ENCODE measurements at regions not wholly inside any gene's neighbourhood (a gene's known extent, or its start where the extent isn't known, plus 50 kb on each side); places are given as distances from the start of the nearest gene placed in this dataset.
"Not testable (repeated sequence)": the region's sequence is repeated elsewhere in the genome, so short reads cannot be mapped to it uniquely, and the experiment has no call there.

- WGBS, 10 experiments = 0 to 100% (median 84%) methylated on average over 1 to 3 of the region's 3 CpGs
- Histone ChIP-seq H3K27ac (no peak overlapping the region), H3K4me1 (replicated peaks in 1 of 2) (peaks cover 11 to 22% of the 10 kb centered on the region in 2 donors), H3K4me3 (no peak overlapping the region)
- no peak for ATAC-seq (replicated peaks in 6 of 8)
- in situ Hi-C loops (cut with MboI; ENCODE audit: low pct_unique_long_range_greater_than_20kb in 2 of 9, low sequenced_read_pairs in 9 of 9, unreplicated experiment in 9 of 9) = no loop called here
These were observed 713.6 kb downstream of the NSUN3 start for GRCh38 chr3:94776401-94776915.

- ATAC-seq (replicated peaks in 6 of 8) = peak in 5 of 8 experiments; percentile 12 to 56 (median 46)
- Histone ChIP-seq H3K4me1 (replicated peaks in 1 of 2) (peaks cover 11 to 22% of the 10 kb centered on the region in 2 donors), H3K27ac (no peak overlapping the region), H3K4me3 (no peak overlapping the region)
- in situ Hi-C loops (cut with MboI; ENCODE audit: low pct_unique_long_range_greater_than_20kb in 2 of 9, low sequenced_read_pairs in 9 of 9, unreplicated experiment in 9 of 9) = no loop called here
- 0 to 100% (median 75%) methylated on average over 1 of the region's 1 CpG; no CpG with 5 or more reads in 1 of the 10 experiments for WGBS, 10 experiments
These were observed 715.4 kb downstream of the NSUN3 start for GRCh38 chr3:94778289-94778688.

GRCh38 chr3:94778814-94779494 lies 716.1 kb downstream of the NSUN3 start:
- ATAC-seq (replicated peaks in 6 of 8) = peak in 5 of 8 experiments; percentile 53 to 86 (median 78)

GRCh38 chr3:94779699-94780098 lies 716.8 kb downstream of the NSUN3 start:
- in situ Hi-C loops (cut with MboI; ENCODE audit: low pct_unique_long_range_greater_than_20kb in 2 of 9, low sequenced_read_pairs in 9 of 9, unreplicated experiment in 9 of 9) = no loop called here
- Histone ChIP-seq H3K27ac (no peak overlapping the region), H3K4me3 (no peak overlapping the region), H3K4me1 (replicated peaks in 1 of 2) (peaks cover 11 to 22% of the 10 kb centered on the region in 2 donors)
- ATAC-seq (replicated peaks in 6 of 8) = peak in 5 of 8 experiments; percentile 49 to 83 (median 65)
- WGBS, 10 experiments = 0 to 31% (median 8%) methylated on average over 1 of the region's 1 CpG; no CpG with 5 or more reads in 1 of the 10 experiments

More at GRCh38 chr3:94778814-94779494, 716.1 kb downstream of the NSUN3 start:
- in situ Hi-C loops (cut with MboI; ENCODE audit: low pct_unique_long_range_greater_than_20kb in 2 of 9, low sequenced_read_pairs in 9 of 9, unreplicated experiment in 9 of 9) = no loop called here
- no peak overlapping the region for H3K4me3 ChIP-seq
- H3K27ac ChIP-seq = peak overlapping the region in 1 of 2 donors; percentile 10
- 0 to 82% (median 53%) methylated on average over 2 to 4 of the region's 4 CpGs; no CpG with 5 or more reads in 1 of the 10 experiments for WGBS, 10 experiments
- H3K4me1 ChIP-seq (replicated peaks in 1 of 2) = peaks cover 11 to 22% of the 10 kb centered on the region in 2 donors

DNA sequence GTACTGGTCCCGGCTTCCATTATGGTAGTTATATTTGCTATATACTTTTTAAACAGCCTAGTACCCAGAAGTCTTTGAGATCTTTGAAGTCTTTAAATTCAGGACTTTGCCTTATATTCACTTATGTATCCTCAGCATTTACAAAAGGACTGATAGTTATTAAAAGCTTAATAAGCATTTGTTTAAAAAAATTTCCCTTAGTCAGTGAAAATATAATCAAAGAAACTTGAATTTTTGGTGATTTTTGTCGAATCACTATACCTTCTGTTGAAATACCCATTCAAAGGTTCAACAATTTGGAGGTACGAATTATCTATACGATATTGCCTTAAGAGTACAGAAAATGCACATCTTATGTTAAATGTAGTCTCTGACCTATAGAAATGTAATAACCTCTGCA lies 721.4 kb downstream of the NSUN3 start:
- no peak for ATAC-seq (replicated peaks in 6 of 8)
- in situ Hi-C loops (cut with MboI; ENCODE audit: low pct_unique_long_range_greater_than_20kb in 2 of 9, low sequenced_read_pairs in 9 of 9, unreplicated experiment in 9 of 9) = no loop called here
- WGBS, 10 experiments = 11 to 94% (median 80%) methylated on average over 1 to 4 of the region's 4 CpGs
- Histone ChIP-seq H3K4me1 (replicated peaks in 1 of 2) (peaks cover 8 to 15% of the 10 kb centered on the region in 2 donors), H3K4me3 (no peak overlapping the region), H3K27ac (no peak overlapping the region)

DNA sequence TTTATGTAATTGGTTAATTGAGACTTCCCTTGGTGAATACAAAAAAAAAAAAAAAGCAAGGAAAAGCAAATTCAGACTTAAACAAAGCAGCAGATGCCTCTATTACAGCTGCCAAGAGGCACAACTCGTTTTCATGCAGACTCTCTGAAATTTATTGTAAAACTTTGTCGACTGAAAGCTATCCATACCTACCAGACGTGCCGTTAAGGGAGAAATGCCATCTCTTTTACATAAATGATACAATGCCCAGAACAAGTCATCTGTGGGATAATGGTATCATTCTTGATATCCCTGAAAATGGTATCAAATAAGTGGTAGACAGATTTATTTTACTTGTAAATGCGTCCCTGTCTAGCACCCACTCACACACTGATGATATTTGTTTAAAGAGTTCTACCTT lies 724.2 kb downstream of the NSUN3 start:
- Histone ChIP-seq H3K4me3 (no peak overlapping the region), H3K4me1 (replicated peaks in 1 of 2) (peaks cover 3 to 4% of the 10 kb centered on the region in 2 donors), H3K27ac (no peak overlapping the region)
- no peak for ATAC-seq (replicated peaks in 6 of 8)
- in situ Hi-C loops (cut with MboI; ENCODE audit: low pct_unique_long_range_greater_than_20kb in 2 of 9, low sequenced_read_pairs in 9 of 9, unreplicated experiment in 9 of 9) = no loop called here
- WGBS, 10 experiments = 0 to 100% (median 89%) methylated on average over 1 to 5 of the region's 5 CpGs; no CpG with 5 or more reads in 2 of the 10 experiments

- WGBS, 10 experiments = 0 to 57% (median 0%) methylated on average over 1 of the region's 1 CpG; no CpG with 5 or more reads in 4 of the 10 experiments
- peak in 3 of 8 experiments; percentile 18 to 86 (median 19) for ATAC-seq (replicated peaks in 6 of 8)
- Histone ChIP-seq H3K4me3 (no peak overlapping the region), H3K27ac (no peak overlapping the region), H3K4me1 (replicated peaks in 1 of 2) (peaks cover 3 to 4% of the 10 kb centered on the region in 2 donors)
- in situ Hi-C loops (cut with MboI; ENCODE audit: low pct_unique_long_range_greater_than_20kb in 2 of 9, low sequenced_read_pairs in 9 of 9, unreplicated experiment in 9 of 9) = no loop called here
These were observed 724.9 kb downstream of the NSUN3 start for GRCh38 chr3:94787734-94788270.

GRCh38 chr3:94794563-94794962 lies 731.7 kb downstream of the NSUN3 start:
- Histone ChIP-seq H3K4me3 (no peak overlapping the region), H3K27ac (no peak overlapping the region), H3K4me1 (replicated peaks in 1 of 2) (no peaks in the 10 kb centered on the region)
- in situ Hi-C loops (cut with MboI; ENCODE audit: low pct_unique_long_range_greater_than_20kb in 2 of 9, low sequenced_read_pairs in 9 of 9, unreplicated experiment in 9 of 9) = no loop called here
- no peak for ATAC-seq (replicated peaks in 6 of 8)

- no peaks in the 10 kb centered on the region for H3K4me1 ChIP-seq (replicated peaks in 1 of 2)
- no peak overlapping the region for H3K4me3 ChIP-seq
- ATAC-seq (replicated peaks in 6 of 8) = no peak
- no peak overlapping the region for H3K27ac ChIP-seq
- WGBS, 10 experiments = 0 to 100% (median 83%) methylated on average over 1 of the region's 1 CpG; no CpG with 5 or more reads in 5 of the 10 experiments
- in situ Hi-C loops (cut with MboI; ENCODE audit: low pct_unique_long_range_greater_than_20kb in 2 of 9, low sequenced_read_pairs in 9 of 9, unreplicated experiment in 9 of 9) = no loop called here
These were observed 736.7 kb downstream of the NSUN3 start for GRCh38 chr3:94799420-94800060.

DNA sequence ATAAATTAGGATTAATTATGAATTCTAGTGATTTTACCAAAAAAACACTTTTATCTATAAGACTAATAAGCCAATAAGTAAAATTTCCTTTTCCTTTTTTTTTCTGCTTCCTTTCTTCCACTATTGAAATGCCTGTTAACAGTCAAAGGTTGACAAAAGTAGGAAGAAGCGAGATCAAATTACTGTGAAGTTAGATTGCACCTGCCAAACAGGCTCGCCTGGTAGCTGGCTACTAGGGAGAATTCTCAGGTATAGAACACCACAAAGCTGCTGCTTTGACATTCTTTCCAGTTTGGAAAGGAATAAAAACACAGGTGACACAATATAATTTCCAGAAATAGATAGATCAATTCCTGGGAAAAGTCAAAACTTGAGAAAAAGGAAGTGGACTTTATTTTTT lies 749.0 kb downstream of the NSUN3 start:
- WGBS, 10 experiments = 0 to 100% (median 92%) methylated on average over 1 to 2 of the region's 2 CpGs; no CpG with 5 or more reads in 1 of the 10 experiments
- H3K4me3 ChIP-seq = no peak overlapping the region
- in situ Hi-C loops (cut with MboI; ENCODE audit: low pct_unique_long_range_greater_than_20kb in 2 of 9, low sequenced_read_pairs in 9 of 9, unreplicated experiment in 9 of 9) = no loop called here
- no peak for ATAC-seq (replicated peaks in 6 of 8)
- no peak overlapping the region for H3K27ac ChIP-seq
- no peaks in the 10 kb centered on the region for H3K4me1 ChIP-seq (replicated peaks in 1 of 2)

- no peak overlapping the region for H3K27ac ChIP-seq
- in situ Hi-C loops (cut with MboI; ENCODE audit: low pct_unique_long_range_greater_than_20kb in 2 of 9, low sequenced_read_pairs in 9 of 9, unreplicated experiment in 9 of 9) = no loop called here
- 0 to 91% (median 83%) methylated on average over 1 of the region's 1 CpG; no CpG with 5 or more reads in 3 of the 10 experiments for WGBS, 10 experiments
- no peaks in the 10 kb centered on the region for H3K4me1 ChIP-seq (replicated peaks in 1 of 2)
- ATAC-seq (replicated peaks in 6 of 8) = no peak
- no peak overlapping the region for H3K4me3 ChIP-seq
These were observed 758.4 kb downstream of the NSUN3 start for GRCh38 chr3:94821241-94821640.

DNA sequence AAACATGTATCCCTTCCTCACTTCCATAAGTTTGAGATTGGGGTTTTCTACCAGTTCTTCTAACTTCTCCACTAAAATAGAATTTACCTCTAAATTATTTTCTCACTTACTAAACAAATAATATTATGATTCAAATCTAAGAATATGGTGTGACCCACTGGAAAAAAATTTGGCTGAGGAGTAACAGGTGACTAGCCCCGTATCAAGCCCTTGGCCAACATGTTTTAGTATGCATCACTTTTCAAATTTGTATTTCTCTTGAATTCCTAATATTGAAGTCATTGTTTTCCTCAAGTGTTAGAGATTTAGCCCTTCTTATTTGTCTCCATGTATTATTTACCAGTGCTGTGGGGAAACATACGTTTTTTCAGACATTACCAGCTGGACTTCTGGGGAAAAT lies 759.4 kb downstream of the NSUN3 start:
- no peaks in the 10 kb centered on the region for H3K4me1 ChIP-seq (replicated peaks in 1 of 2)
- in situ Hi-C loops (cut with MboI; ENCODE audit: low pct_unique_long_range_greater_than_20kb in 2 of 9, low sequenced_read_pairs in 9 of 9, unreplicated experiment in 9 of 9) = no loop called here
- ATAC-seq (replicated peaks in 6 of 8) = no peak
- H3K4me3 ChIP-seq = no peak overlapping the region
- H3K27ac ChIP-seq = no peak overlapping the region
- whole genome bisulfite sequencing, 10 experiments = 0 to 90% (median 60%) methylated on average over 1 to 2 of the region's 2 CpGs; no CpG with 5 or more reads in 1 of the 10 experiments

DNA sequence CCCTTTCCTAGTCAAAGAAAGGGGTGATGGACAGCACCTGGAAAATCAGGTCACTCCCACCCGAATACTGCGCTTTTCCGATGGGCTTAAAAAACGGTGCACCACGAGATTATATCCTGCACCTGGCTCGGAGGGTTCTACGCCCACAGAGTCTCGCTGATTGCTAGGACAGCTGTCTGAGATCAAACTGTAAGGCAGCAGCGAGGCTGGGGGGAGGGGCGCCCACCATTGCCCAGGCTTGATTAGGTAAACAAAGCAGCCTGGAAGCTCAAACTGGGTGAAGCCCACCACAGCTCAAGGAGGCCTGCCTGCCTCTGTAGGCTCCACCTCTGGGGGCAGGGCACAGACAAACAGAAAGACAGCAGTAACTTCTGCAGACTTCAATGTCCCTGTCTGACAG lies 783.4 kb downstream of the NSUN3 start:
- in situ Hi-C loops (cut with MboI; ENCODE audit: low pct_unique_long_range_greater_than_20kb in 2 of 9, low sequenced_read_pairs in 9 of 9, unreplicated experiment in 9 of 9); ATAC-seq (replicated peaks in 6 of 8); H3K27ac ChIP-seq; H3K4me3 ChIP-seq; H3K4me1 ChIP-seq (replicated peaks in 1 of 2): not testable (repeated sequence)
- WGBS, 10 experiments = no CpG with 5 or more reads among the region's 10 CpGs
